H9 (cell line): ENCODE measurements at regions not wholly inside any gene's neighbourhood (a gene's known extent, or its start where the extent isn't known, plus 50 kb on each side); places are given as distances from the start of the nearest gene placed in this dataset.

ENCODE experiments used
- DNase-seq: peaks from one replicate; pipeline ENCODE4 v3.0.0-alpha.2; 2017
- H2AFZ ChIP-seq: one replicate; pipeline ENCODE4 v1.6.1; 2013; ENCODE audit warnings: mild to moderate bottlenecking, low read length, control low read depth, moderate library complexity
- H2AK5ac ChIP-seq: 2 replicates; pipeline ENCODE4 v1.6.1; 2013; ENCODE audit warnings: low read length, control low read depth, mixed read lengths; ENCODE audit not compliant: insufficient read length
- H2BK120ac ChIP-seq: one replicate; pipeline ENCODE4 v1.6.1; 2013; ENCODE audit warnings: low read depth, mild to moderate bottlenecking, low read length, control low read depth, inconsistent platforms; ENCODE audit not compliant: poor library complexity, severe bottlenecking
- H2BK12ac ChIP-seq: 2 replicates; pipeline ENCODE4 v1.6.1; 2013; ENCODE audit warnings: low read length, control low read depth, mixed read lengths, low read depth; ENCODE audit not compliant: insufficient read length
- H2BK15ac ChIP-seq: 2 replicates; pipeline ENCODE4 v1.6.1; 2013; ENCODE audit warnings: low read depth, low read length, control low read depth
- H2BK20ac ChIP-seq: one replicate; pipeline ENCODE4 v1.6.1; 2013; ENCODE audit warnings: low read depth, mild to moderate bottlenecking, low read length, control low read depth, inconsistent platforms; ENCODE audit not compliant: poor library complexity, severe bottlenecking
- H2BK5ac ChIP-seq: 2 replicates; pipeline ENCODE4 v1.6.1; 2013; ENCODE audit warnings: low read length, control low read depth, mixed read lengths; ENCODE audit not compliant: insufficient read length
- H3K14ac ChIP-seq: 2 replicates; pipeline ENCODE4 v1.6.1; 2013; ENCODE audit warnings: low read length, control low read depth; ENCODE audit not compliant: insufficient read depth
- H3K18ac ChIP-seq: 2 replicates; pipeline ENCODE4 v1.6.1; 2013; ENCODE audit warnings: low read depth, mild to moderate bottlenecking, mixed read lengths, low read length, control low read depth; ENCODE audit not compliant: insufficient read length
- H3K23ac ChIP-seq: 2 replicates; pipeline ENCODE4 v1.6.1; 2013; ENCODE audit warnings: low read length, control low read depth, mixed read lengths, low read depth; ENCODE audit not compliant: insufficient read length
- H3K23me2 ChIP-seq: 2 replicates; pipeline ENCODE4 v1.6.1; 2013; ENCODE audit warnings: low read depth, mild to moderate bottlenecking, mixed read lengths, low read length, control low read depth; ENCODE audit not compliant: insufficient read length, poor library complexity, severe bottlenecking
- H3K27ac ChIP-seq: 2 replicates; pipeline ENCODE4 v1.5.1; 2013; ENCODE audit warnings: low read length, control low read depth, mixed read lengths, low read depth; ENCODE audit not compliant: insufficient read length
- H3K27me3 ChIP-seq: 2 replicates; pipeline ENCODE4 v1.6.1; 2013; ENCODE audit warnings: low read length, control low read depth, inconsistent platforms; ENCODE audit not compliant: insufficient read depth
- H3K4ac ChIP-seq: 2 replicates; pipeline ENCODE4 v1.6.1; 2013; ENCODE audit warnings: low read depth, mild to moderate bottlenecking, control low read depth, inconsistent platforms, low read length, moderate library complexity
- H3K4me1 ChIP-seq: 2 replicates; pipeline ENCODE4 v1.6.1; 2013; ENCODE audit warnings: low read length, control low read depth, inconsistent platforms; ENCODE audit not compliant: insufficient read depth
- H3K4me2 ChIP-seq: 2 replicates; pipeline ENCODE4 v1.6.1; 2013; ENCODE audit warnings: low read length, control low read depth, mixed read lengths; ENCODE audit not compliant: insufficient read length, insufficient read depth
- H3K56ac ChIP-seq: 2 replicates; pipeline ENCODE4 v1.6.1; 2013; ENCODE audit warnings: low read depth, mild to moderate bottlenecking, mixed read lengths, low read length, control low read depth; ENCODE audit not compliant: insufficient read length
- H3K79me1 ChIP-seq: 2 replicates; pipeline ENCODE4 v1.6.1; 2013; ENCODE audit warnings: low read depth, mild to moderate bottlenecking, moderate library complexity, low read length, control low read depth, inconsistent platforms; ENCODE audit not compliant: insufficient read depth, poor library complexity, severe bottlenecking
- H3K79me2 ChIP-seq: 2 replicates; pipeline ENCODE4 v1.6.1; 2013; ENCODE audit warnings: low read length, control low read depth, inconsistent platforms; ENCODE audit not compliant: insufficient read depth
- H3K9ac ChIP-seq: 2 replicates; pipeline ENCODE4 v1.6.1; 2013; ENCODE audit warnings: low read length, control low read depth, mixed read lengths; ENCODE audit not compliant: insufficient read length; ENCODE audit errors: extremely low read depth
- H3K9me3 ChIP-seq: one replicate; pipeline ENCODE4 v1.6.1; 2013; ENCODE audit warnings: low read depth, low read length, inconsistent platforms; ENCODE audit not compliant: control insufficient read depth
- H3T11ph ChIP-seq: one replicate; pipeline ENCODE4 v1.6.1; 2013; ENCODE audit warnings: mild to moderate bottlenecking, low read length, control low read depth, inconsistent platforms
- H4K20me1 ChIP-seq: one replicate; pipeline ENCODE4 v1.6.1; 2013; ENCODE audit not compliant: control insufficient read depth, insufficient read length, insufficient read depth
- H4K5ac ChIP-seq: 2 replicates; pipeline ENCODE4 v1.6.1; 2013; ENCODE audit warnings: low read depth, mild to moderate bottlenecking, mixed read lengths, low read length, control low read depth; ENCODE audit not compliant: insufficient read length
- H4K8ac ChIP-seq: replicated peaks from 2 replicates; pipeline ENCODE4 v1.6.1; 2013; ENCODE audit warnings: low read length, control low read depth, mixed read lengths, low read depth; ENCODE audit not compliant: insufficient read length
- H4K91ac ChIP-seq: 2 replicates; pipeline ENCODE4 v1.6.1; 2013; ENCODE audit warnings: low read depth, mild to moderate bottlenecking, moderate library complexity, mixed read lengths, low read length, control low read depth; ENCODE audit not compliant: insufficient read length
- H3K27ac Mint-ChIP-seq, 3 experiments: 2 replicates in 2 of 3; 3 replicates in 1 of 3; pipeline ENCODE4 v1.8.0; 2020 to 2021; ENCODE audit warnings: mixed read lengths in 3 of 3, mild to moderate bottlenecking in 1 of 3, moderate library complexity in 1 of 3
- H3K27me3 Mint-ChIP-seq: 2 replicates; pipeline ENCODE4 v1.8.0; 2021; ENCODE audit warnings: low read depth, mild to moderate bottlenecking, moderate library complexity, mixed read lengths
- H3K36me3 Mint-ChIP-seq, 3 experiments: 2 replicates in 2 of 3; 3 replicates in 1 of 3; pipeline ENCODE4 v1.8.0; 2020 to 2021; ENCODE audit warnings: low read depth in 3 of 3, mixed read lengths in 3 of 3; ENCODE audit not compliant: insufficient read depth in 1 of 3
- H3K4me1 Mint-ChIP-seq, 2 experiments: 2 replicates each; pipeline ENCODE4 v1.8.0; 2020; ENCODE audit warnings: mixed read lengths in 2 of 2
- H3K4me3 Mint-ChIP-seq, 2 experiments: 2 replicates in 1 of 2; 3 replicates in 1 of 2; pipeline ENCODE4 v1.8.0; 2020 to 2021; ENCODE audit warnings: mild to moderate bottlenecking in 2 of 2, mixed read lengths in 2 of 2, moderate library complexity in 1 of 2
- H3K9me3 Mint-ChIP-seq, 2 experiments: 2 replicates in 1 of 2; 3 replicates in 1 of 2; pipeline ENCODE4 v1.8.0; 2020; ENCODE audit warnings: mild to moderate bottlenecking in 2 of 2, mixed read lengths in 2 of 2, moderate library complexity in 1 of 2
- CTCF ChIP-seq: fragments of 200-600 bp; sonication (generic); conservative IDR thresholded peaks from 3 replicates; pipeline ENCODE4 v1.8.0; 2021; ENCODE audit warnings: antibody characterized with exemption, mild to moderate bottlenecking
- WGBS: extraction: QIAGEN DNeasy Blood & Tissue Kit; methylation state at CpG from one replicate; pipeline ENCODE4 v1.1.7; 2013; ENCODE audit warnings: missing lambda C conversion rate, low lambda C conversion rate, mixed read lengths; ENCODE audit not compliant: insufficient read length; ENCODE audit errors: extremely low coverage; 5-methylcytosine and 5-hydroxymethylcytosine counted together

DNA sequence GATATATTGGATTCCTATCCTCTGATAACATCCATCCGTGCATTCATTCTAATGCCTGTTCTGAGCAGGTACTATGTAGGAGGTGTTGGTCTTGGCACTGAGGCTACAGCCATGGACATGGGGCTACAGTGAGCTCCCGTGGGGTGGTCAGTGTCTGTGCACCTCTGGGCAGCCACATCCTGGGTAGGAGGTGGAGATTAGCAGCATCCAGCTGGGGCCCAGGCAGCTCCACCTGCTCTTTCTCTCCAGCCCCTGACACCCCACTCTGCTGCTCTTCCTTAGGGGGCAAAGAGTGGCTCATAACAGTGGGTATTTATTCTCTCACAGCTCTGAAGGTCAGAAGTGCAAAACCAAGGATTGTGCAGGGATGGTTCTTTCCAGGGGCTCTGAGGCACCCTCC, 292.0 kb upstream of the SFSWAP start:
- no peaks in the 10 kb centered on the region for H3K4me1 ChIP-seq
- Mint-ChIP-seq H3K27me3 (peaks cover 17% of the 10 kb centered on the region), H3K9me3 (peaks cover 23 to 37% of the 10 kb centered on the region in 2 experiments), H3K4me1 (no peaks in the 10 kb centered on the region), H3K4me3 (no peak overlapping the region), H3K27ac (no peak overlapping the region), H3K36me3 (peaks cover 6 to 17% (median 10%) of the 10 kb centered on the region in 3 experiments; a peak in 6 of 7 replicates)
- no peak for TF ChIP-seq CTCF
- H3K4ac ChIP-seq, result no peak overlapping the region
- H3K23me2 ChIP-seq, result no peaks in the 10 kb centered on the region
- no peak overlapping the region for H2BK12ac ChIP-seq
- H3K27me3 ChIP-seq, result no peaks in the 10 kb centered on the region
- no peak overlapping the region for H3K14ac ChIP-seq
- no peaks in the 10 kb centered on the region for H3K79me1 ChIP-seq
- H4K8ac ChIP-seq, result no peak overlapping the region
- H3K9me3 ChIP-seq, result peaks cover 5% of the 10 kb centered on the region
- DNase-seq, result no peak
- H3K79me2 ChIP-seq, result no peaks in the 10 kb centered on the region
- H4K5ac ChIP-seq, result no peak overlapping the region
- no peak overlapping the region for H4K91ac ChIP-seq
- no peak overlapping the region for H3K4me2 ChIP-seq
- no peak overlapping the region for H3K27ac ChIP-seq
- H3K18ac ChIP-seq, result no peak overlapping the region
- no peak overlapping the region for H3K23ac ChIP-seq
- H3K9ac ChIP-seq, result no peak overlapping the region
- no peak overlapping the region for H2BK15ac ChIP-seq
- no peak overlapping the region for H2BK120ac ChIP-seq
- no peaks in the 10 kb centered on the region for H4K20me1 ChIP-seq
- no peak overlapping the region for H2BK5ac ChIP-seq
- no peak overlapping the region for H3T11ph ChIP-seq
- WGBS, result no CpG with 5 or more reads among the region's 2 CpGs
- no peak overlapping the region for H2AK5ac ChIP-seq
- no peak overlapping the region for H3K56ac ChIP-seq
- no peak overlapping the region for H2BK20ac ChIP-seq
- H2AFZ ChIP-seq, result no peak overlapping the region
